Sigmoid colon (tissue), 4 donors: ENCODE measurements at regions not wholly inside any gene's neighbourhood (a gene's known extent, or its start where the extent isn't known, plus 50 kb on each side); places are given as distances from the start of the nearest gene placed in this dataset.

Experiments used
- EP300 ChIP-seq, 4 donors: sonication (generic); formaldehyde crosslinking; IDR thresholded peaks; one replicate each; pipeline ENCODE4 v1.6.1; 2017; ENCODE audit warnings: antibody characterized with exemption in 4 of 4
- POLR2A ChIP-seq, 2 donors: fragments of 450-650 bp; IDR thresholded peaks; one replicate each; pipeline ENCODE4 v1.6.1; 2016; ENCODE audit warnings: antibody characterized with exemption in 2 of 2, mild to moderate bottlenecking in 2 of 2, moderate library complexity in 2 of 2
- TF ChIP-seq, protein P1 (sequence below), 4 experiments: fragments of 450-650 bp in 3 of 4; fragments of 200-600 bp in 1 of 4; IDR thresholded peaks; one replicate each; pipeline ENCODE4 v1.5.1; 2016 to 2019; ENCODE audit warnings: antibody characterized with exemption in 4 of 4, mild to moderate bottlenecking in 3 of 4, moderate library complexity in 2 of 4

DNA sequence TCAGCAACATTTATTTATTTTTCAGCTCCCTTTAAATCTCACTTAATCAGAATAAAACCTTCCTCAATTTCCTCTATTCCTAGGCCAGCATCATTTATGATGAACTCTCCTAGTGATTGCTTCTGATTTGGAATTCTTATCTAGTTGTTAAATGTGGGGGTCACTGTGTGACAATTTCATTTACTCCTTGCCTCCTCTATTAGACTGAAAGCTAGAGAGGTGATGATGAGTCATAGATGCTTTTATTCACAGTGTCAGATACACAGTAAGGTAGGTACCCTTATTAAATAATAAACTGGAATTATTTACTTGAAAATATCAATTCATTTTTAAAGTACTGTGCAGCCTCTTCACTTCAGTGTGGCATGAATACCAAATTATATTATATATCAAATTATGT is 960.6 kb downstream of the MAT2B start:
- no peak for TF ChIP-seq POLR2A (IDR thresholded peaks at IDR 0.05)
- no peak for TF ChIP-seq EP300 (IDR thresholded peaks at IDR 0.05)
- TF ChIP-seq, protein P1, sequence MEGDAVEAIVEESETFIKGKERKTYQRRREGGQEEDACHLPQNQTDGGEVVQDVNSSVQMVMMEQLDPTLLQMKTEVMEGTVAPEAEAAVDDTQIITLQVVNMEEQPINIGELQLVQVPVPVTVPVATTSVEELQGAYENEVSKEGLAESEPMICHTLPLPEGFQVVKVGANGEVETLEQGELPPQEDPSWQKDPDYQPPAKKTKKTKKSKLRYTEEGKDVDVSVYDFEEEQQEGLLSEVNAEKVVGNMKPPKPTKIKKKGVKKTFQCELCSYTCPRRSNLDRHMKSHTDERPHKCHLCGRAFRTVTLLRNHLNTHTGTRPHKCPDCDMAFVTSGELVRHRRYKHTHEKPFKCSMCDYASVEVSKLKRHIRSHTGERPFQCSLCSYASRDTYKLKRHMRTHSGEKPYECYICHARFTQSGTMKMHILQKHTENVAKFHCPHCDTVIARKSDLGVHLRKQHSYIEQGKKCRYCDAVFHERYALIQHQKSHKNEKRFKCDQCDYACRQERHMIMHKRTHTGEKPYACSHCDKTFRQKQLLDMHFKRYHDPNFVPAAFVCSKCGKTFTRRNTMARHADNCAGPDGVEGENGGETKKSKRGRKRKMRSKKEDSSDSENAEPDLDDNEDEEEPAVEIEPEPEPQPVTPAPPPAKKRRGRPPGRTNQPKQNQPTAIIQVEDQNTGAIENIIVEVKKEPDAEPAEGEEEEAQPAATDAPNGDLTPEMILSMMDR (IDR thresholded peaks at IDR 0.05) = no peak
